ENCODE measurements at regions not wholly inside any gene's neighbourhood (a gene's known extent, or its start where the extent isn't known, plus 50 kb on each side); places are given as distances from the start of the nearest gene placed in this dataset.

- no peak overlapping the region for H3K4me3 Mint-ChIP-seq (ENCODE audit: unreplicated experiment)
- H3K4me1 ChIP-seq (ENCODE audit: insufficient read depth, low read length), result no peaks in the 10 kb centered on the region
- no peak overlapping the region for H2AFZ ChIP-seq (ENCODE audit: low read depth, low read length)
- peaks cover 17% of the 10 kb centered on the region for H3K9me3 Mint-ChIP-seq (ENCODE audit: unreplicated experiment)
- H3K36me3 Mint-ChIP-seq (ENCODE audit: low read depth, unreplicated experiment), result no peaks in the 10 kb centered on the region
- no peak overlapping the region for H3K27ac ChIP-seq (ENCODE audit: low read depth, low read length)
- no peaks in the 10 kb centered on the region for H3K79me2 ChIP-seq (ENCODE audit: insufficient read depth, low read length)
- H3K27me3 ChIP-seq (ENCODE audit: insufficient read depth, low read length), result no peaks in the 10 kb centered on the region
- no peaks in the 10 kb centered on the region for H3K4me1 Mint-ChIP-seq (ENCODE audit: low read depth, unreplicated experiment)
- peaks cover 7% of the 10 kb centered on the region for H3K27me3 Mint-ChIP-seq (ENCODE audit: low read depth, unreplicated experiment)
- H3K4me2 ChIP-seq (ENCODE audit: low read length), result no peak overlapping the region
- no peak for FAIRE-seq
- DNase-seq (ENCODE audit: low read depth), result no peak
- no peak overlapping the region for H3K27ac Mint-ChIP-seq (ENCODE audit: unreplicated experiment)
- no peak overlapping the region for H3K4me3 ChIP-seq (ENCODE audit: insufficient read depth, low read depth, low read length)
- TF ChIP-seq EZH2 (IDR thresholded peaks at IDR 0.05; ENCODE audit: insufficient read depth, low read length), result no peak
- no peak for TF ChIP-seq CTCF (IDR thresholded peaks at IDR 0.05; ENCODE audit: insufficient read depth, low read depth, low read length)
- peaks cover 5% of the 10 kb centered on the region for H3K9me3 ChIP-seq (ENCODE audit: insufficient read depth, low read depth, low read length)
- H3K36me3 ChIP-seq (ENCODE audit: insufficient read depth, low read length), result no peaks in the 10 kb centered on the region
- H3K9ac ChIP-seq (ENCODE audit: low read length), result no peak overlapping the region
- no peaks in the 10 kb centered on the region for H4K20me1 ChIP-seq (ENCODE audit: insufficient read depth, low read length)
Observed at GRCh38 chr6:168909288-168909687, 344.4 kb downstream of the THBS2 start.

GRCh38 chr6:168908887-168909286, 344.8 kb downstream of the THBS2 start:
- Histone ChIP-seq H3K36me3 (ENCODE audit: insufficient read depth, low read length) (no peaks in the 10 kb centered on the region), H3K4me3 (ENCODE audit: insufficient read depth, low read depth, low read length) (no peak overlapping the region), H3K79me2 (ENCODE audit: insufficient read depth, low read length) (no peaks in the 10 kb centered on the region), H2AFZ (ENCODE audit: low read depth, low read length) (no peak overlapping the region), H3K4me2 (ENCODE audit: low read length) (no peak overlapping the region), H3K27me3 (ENCODE audit: insufficient read depth, low read length) (no peaks in the 10 kb centered on the region), H4K20me1 (ENCODE audit: insufficient read depth, low read length) (no peaks in the 10 kb centered on the region), H3K9me3 (ENCODE audit: insufficient read depth, low read depth, low read length) (peaks cover 5% of the 10 kb centered on the region), H3K4me1 (ENCODE audit: insufficient read depth, low read length) (no peaks in the 10 kb centered on the region), H3K9ac (ENCODE audit: low read length) (no peak overlapping the region), H3K27ac (ENCODE audit: low read depth, low read length) (peak overlapping the region; percentile 45)
- H3K4me3 Mint-ChIP-seq (ENCODE audit: unreplicated experiment), result no peak overlapping the region
- H3K27ac Mint-ChIP-seq (ENCODE audit: unreplicated experiment), result no peak overlapping the region
- H3K36me3 Mint-ChIP-seq (ENCODE audit: low read depth, unreplicated experiment), result no peaks in the 10 kb centered on the region
- FAIRE-seq (no peak), DNase-seq (ENCODE audit: low read depth) (peak; percentile 71)
- peaks cover 7% of the 10 kb centered on the region for H3K27me3 Mint-ChIP-seq (ENCODE audit: low read depth, unreplicated experiment)
- peaks cover 17% of the 10 kb centered on the region for H3K9me3 Mint-ChIP-seq (ENCODE audit: unreplicated experiment)
- no peaks in the 10 kb centered on the region for H3K4me1 Mint-ChIP-seq (ENCODE audit: low read depth, unreplicated experiment)
- TF ChIP-seq CTCF (IDR thresholded peaks at IDR 0.05; ENCODE audit: insufficient read depth, low read depth, low read length) (peak; percentile 20), EZH2 (IDR thresholded peaks at IDR 0.05; ENCODE audit: insufficient read depth, low read length) (no peak)

GRCh38 chr6:168908166-168908565, 345.5 kb downstream of the THBS2 start:
- H3K79me2 ChIP-seq (ENCODE audit: insufficient read depth, low read length), result no peaks in the 10 kb centered on the region
- no peaks in the 10 kb centered on the region for H3K36me3 Mint-ChIP-seq (ENCODE audit: low read depth, unreplicated experiment)
- peaks cover 17% of the 10 kb centered on the region for H3K9me3 Mint-ChIP-seq (ENCODE audit: unreplicated experiment)
- TF ChIP-seq CTCF (IDR thresholded peaks at IDR 0.05; ENCODE audit: insufficient read depth, low read depth, low read length) (no peak), EZH2 (IDR thresholded peaks at IDR 0.05; ENCODE audit: insufficient read depth, low read length) (no peak)
- no peaks in the 10 kb centered on the region for H3K4me1 Mint-ChIP-seq (ENCODE audit: low read depth, unreplicated experiment)
- H3K4me2 ChIP-seq (ENCODE audit: low read length), result no peak overlapping the region
- peaks cover 5% of the 10 kb centered on the region for H3K9me3 ChIP-seq (ENCODE audit: insufficient read depth, low read depth, low read length)
- DNase-seq (ENCODE audit: low read depth), result peak; percentile 78
- H3K4me1 ChIP-seq (ENCODE audit: insufficient read depth, low read length), result no peaks in the 10 kb centered on the region
- H3K36me3 ChIP-seq (ENCODE audit: insufficient read depth, low read length), result no peaks in the 10 kb centered on the region
- no peak overlapping the region for H3K27ac Mint-ChIP-seq (ENCODE audit: unreplicated experiment)
- no peak overlapping the region for H3K4me3 ChIP-seq (ENCODE audit: insufficient read depth, low read depth, low read length)
- H4K20me1 ChIP-seq (ENCODE audit: insufficient read depth, low read length), result no peaks in the 10 kb centered on the region
- peak overlapping the region; percentile 24 for H2AFZ ChIP-seq (ENCODE audit: low read depth, low read length)
- H3K27me3 Mint-ChIP-seq (ENCODE audit: low read depth, unreplicated experiment), result peaks cover 7% of the 10 kb centered on the region
- no peaks in the 10 kb centered on the region for H3K27me3 ChIP-seq (ENCODE audit: insufficient read depth, low read length)
- peak; percentile 23 for FAIRE-seq
- H3K4me3 Mint-ChIP-seq (ENCODE audit: unreplicated experiment), result no peak overlapping the region
- H3K27ac ChIP-seq (ENCODE audit: low read depth, low read length), result peak overlapping the region; percentile 45
- no peak overlapping the region for H3K9ac ChIP-seq (ENCODE audit: low read length)
